ENCODE measurements at regions not wholly inside any gene's neighbourhood (a gene's known extent, or its start where the extent isn't known, plus 50 kb on each side); places are given as distances from the start of the nearest gene placed in this dataset.

DNA sequence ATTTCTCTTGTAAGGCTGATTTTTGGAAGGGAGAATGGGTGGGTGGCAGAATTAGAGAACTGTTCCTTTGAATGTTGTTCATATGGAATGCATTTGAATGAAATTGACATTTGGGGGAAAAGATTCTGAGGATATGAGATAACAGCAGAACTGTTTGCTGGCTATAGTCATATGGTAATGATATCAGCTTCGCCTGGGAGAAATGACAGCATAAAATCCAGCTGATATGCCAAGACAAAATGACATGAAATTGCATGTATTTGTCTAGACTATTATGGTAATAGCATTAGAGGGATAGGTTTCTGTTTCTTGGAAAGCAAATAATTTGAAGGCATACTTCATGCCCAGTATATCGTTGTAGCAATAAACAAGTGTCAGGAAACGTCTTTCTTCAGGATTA is 150.8 kb upstream of the SPATS2L start:
- POLR2A ChIA-PET: no interaction called here
- BruUV-seq (replicated peaks): no TSS peak

DNA sequence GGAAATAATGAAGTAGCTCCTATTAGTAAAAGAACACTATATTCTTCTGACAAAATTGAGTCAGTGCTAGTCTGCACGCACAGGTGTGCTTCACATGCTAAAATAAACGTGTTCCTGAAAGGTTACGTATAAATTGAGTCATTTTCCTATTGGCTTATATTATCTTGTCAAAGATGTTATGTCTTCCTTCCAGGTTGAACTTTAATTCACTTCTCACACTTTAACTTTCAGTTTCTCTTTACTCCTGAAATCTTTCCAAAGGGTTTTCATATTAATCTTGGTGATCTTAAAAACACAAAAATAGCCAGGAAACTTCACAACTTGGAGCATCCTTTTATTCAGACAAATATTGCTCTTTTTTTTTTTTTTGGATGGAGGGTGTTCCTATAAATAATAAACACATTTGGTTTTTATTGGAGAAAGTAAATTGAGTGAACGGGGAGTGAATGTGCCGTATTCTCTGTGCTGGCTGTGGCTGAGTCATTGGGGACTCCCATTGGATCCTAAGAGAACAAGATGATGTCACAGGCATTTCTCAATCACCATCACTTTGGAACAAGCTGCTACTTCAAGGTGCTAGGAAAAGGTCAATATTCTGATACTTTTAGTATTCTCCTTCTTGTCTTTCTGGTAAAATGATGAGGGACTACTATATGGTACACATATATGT is 150.2 kb upstream of the SPATS2L start:
- no peaks in the 10 kb centered on the region for H3K4me1 ChIP-seq (ENCODE audit: control insufficient read depth, insufficient read depth, low read length)
- CTCF ChIA-PET: no interaction called here
- POLR2A ChIA-PET: no interaction called here
- TF ChIP-seq, protein P1, sequence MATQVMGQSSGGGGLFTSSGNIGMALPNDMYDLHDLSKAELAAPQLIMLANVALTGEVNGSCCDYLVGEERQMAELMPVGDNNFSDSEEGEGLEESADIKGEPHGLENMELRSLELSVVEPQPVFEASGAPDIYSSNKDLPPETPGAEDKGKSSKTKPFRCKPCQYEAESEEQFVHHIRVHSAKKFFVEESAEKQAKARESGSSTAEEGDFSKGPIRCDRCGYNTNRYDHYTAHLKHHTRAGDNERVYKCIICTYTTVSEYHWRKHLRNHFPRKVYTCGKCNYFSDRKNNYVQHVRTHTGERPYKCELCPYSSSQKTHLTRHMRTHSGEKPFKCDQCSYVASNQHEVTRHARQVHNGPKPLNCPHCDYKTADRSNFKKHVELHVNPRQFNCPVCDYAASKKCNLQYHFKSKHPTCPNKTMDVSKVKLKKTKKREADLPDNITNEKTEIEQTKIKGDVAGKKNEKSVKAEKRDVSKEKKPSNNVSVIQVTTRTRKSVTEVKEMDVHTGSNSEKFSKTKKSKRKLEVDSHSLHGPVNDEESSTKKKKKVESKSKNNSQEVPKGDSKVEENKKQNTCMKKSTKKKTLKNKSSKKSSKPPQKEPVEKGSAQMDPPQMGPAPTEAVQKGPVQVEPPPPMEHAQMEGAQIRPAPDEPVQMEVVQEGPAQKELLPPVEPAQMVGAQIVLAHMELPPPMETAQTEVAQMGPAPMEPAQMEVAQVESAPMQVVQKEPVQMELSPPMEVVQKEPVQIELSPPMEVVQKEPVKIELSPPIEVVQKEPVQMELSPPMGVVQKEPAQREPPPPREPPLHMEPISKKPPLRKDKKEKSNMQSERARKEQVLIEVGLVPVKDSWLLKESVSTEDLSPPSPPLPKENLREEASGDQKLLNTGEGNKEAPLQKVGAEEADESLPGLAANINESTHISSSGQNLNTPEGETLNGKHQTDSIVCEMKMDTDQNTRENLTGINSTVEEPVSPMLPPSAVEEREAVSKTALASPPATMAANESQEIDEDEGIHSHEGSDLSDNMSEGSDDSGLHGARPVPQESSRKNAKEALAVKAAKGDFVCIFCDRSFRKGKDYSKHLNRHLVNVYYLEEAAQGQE (IDR thresholded peaks at IDR 0.05; ENCODE audit: insufficient read depth in 1 of 2, low read depth in 2 of 2, low read length in 1 of 2): no peak
- TF ChIP-seq, protein P2, sequence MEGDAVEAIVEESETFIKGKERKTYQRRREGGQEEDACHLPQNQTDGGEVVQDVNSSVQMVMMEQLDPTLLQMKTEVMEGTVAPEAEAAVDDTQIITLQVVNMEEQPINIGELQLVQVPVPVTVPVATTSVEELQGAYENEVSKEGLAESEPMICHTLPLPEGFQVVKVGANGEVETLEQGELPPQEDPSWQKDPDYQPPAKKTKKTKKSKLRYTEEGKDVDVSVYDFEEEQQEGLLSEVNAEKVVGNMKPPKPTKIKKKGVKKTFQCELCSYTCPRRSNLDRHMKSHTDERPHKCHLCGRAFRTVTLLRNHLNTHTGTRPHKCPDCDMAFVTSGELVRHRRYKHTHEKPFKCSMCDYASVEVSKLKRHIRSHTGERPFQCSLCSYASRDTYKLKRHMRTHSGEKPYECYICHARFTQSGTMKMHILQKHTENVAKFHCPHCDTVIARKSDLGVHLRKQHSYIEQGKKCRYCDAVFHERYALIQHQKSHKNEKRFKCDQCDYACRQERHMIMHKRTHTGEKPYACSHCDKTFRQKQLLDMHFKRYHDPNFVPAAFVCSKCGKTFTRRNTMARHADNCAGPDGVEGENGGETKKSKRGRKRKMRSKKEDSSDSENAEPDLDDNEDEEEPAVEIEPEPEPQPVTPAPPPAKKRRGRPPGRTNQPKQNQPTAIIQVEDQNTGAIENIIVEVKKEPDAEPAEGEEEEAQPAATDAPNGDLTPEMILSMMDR (IDR thresholded peaks at IDR 0.05): no peak
- no peak for TF ChIP-seq SIN3A (IDR thresholded peaks at IDR 0.05; ENCODE audit: borderline replicate concordance, insufficient read depth, low read depth, low read length)
- no peak for TF ChIP-seq TCF7L2 (IDR thresholded peaks at IDR 0.05; ENCODE audit: low read depth, low read length)
- no peak for TF ChIP-seq POLR2AphosphoS5 (IDR thresholded peaks at IDR 0.05; ENCODE audit: low read depth, low read length)
- H3K9me3 ChIP-seq (ENCODE audit: control insufficient read depth, insufficient read depth, low read depth, low read length): peaks cover 6% of the 10 kb centered on the region; the same call in 1 of the 2 replicates
- DNase-seq (ENCODE audit: low read depth, low spot score) (peak; percentile 20), ATAC-seq (peak; percentile 66; the same call in 1 of the 2 replicates)
- in situ Hi-C loops (cut with HindIII; ENCODE audit: low pct_unique_long_range_greater_than_20kb, low sequenced_read_pairs) (no loop called here), intact Hi-C loops (cut with micrococcal nuclease; ENCODE audit: unreplicated experiment) (no loop called here)
- H3K4me3 ChIP-seq (ENCODE audit: low read depth in 2 of 2, low read length in 2 of 2): peak overlapping the region in 1 of 2 experiments; percentile 9; a peak in 1 of 4 replicates
- H3K27ac ChIP-seq (ENCODE audit: low read length): no peak overlapping the region
- no peaks in the 10 kb centered on the region for H3K27me3 ChIP-seq (ENCODE audit: control insufficient read depth, insufficient read depth, low read length)
- BruUV-seq (replicated peaks): no TSS peak
- no peaks in the 10 kb centered on the region for H3K36me3 ChIP-seq (ENCODE audit: control insufficient read depth, insufficient read depth, low read length)

More for the DNA sequence above, 150.8 kb upstream of the SPATS2L start:
- Histone ChIP-seq H3K27ac (ENCODE audit: low read length) (no peak overlapping the region), H3K27me3 (ENCODE audit: control insufficient read depth, insufficient read depth, low read length) (no peaks in the 10 kb centered on the region), H3K4me3 (ENCODE audit: low read depth in 2 of 2, low read length in 2 of 2) (no peak overlapping the region), H3K36me3 (ENCODE audit: control insufficient read depth, insufficient read depth, low read length) (no peaks in the 10 kb centered on the region), H3K9me3 (ENCODE audit: control insufficient read depth, insufficient read depth, low read depth, low read length) (peaks cover 13% of the 10 kb centered on the region; the same call in 1 of the 2 replicates), H3K4me1 (ENCODE audit: control insufficient read depth, insufficient read depth, low read length) (no peaks in the 10 kb centered on the region)
- in situ Hi-C loops (cut with HindIII; ENCODE audit: low pct_unique_long_range_greater_than_20kb, low sequenced_read_pairs) (no loop called here), intact Hi-C loops (cut with micrococcal nuclease; ENCODE audit: unreplicated experiment) (no loop called here)
- ATAC-seq (no peak), DNase-seq (ENCODE audit: low read depth, low spot score) (no peak)
- TF ChIP-seq, protein P2 (IDR thresholded peaks at IDR 0.05): no peak
- no peak for TF ChIP-seq POLR2AphosphoS5 (IDR thresholded peaks at IDR 0.05; ENCODE audit: low read depth, low read length)
- TF ChIP-seq TCF7L2 (IDR thresholded peaks at IDR 0.05; ENCODE audit: low read depth, low read length): no peak
- CTCF ChIA-PET: no interaction called here
